Right lobe of liver (tissue), 6 donors: ENCODE measurements at regions not wholly inside any gene's neighbourhood (a gene's known extent, or its start where the extent isn't known, plus 50 kb on each side); places are given as distances from the start of the nearest gene placed in this dataset.

Source experiments
- ATAC-seq, 4 donors: fragments of 200-7000 bp; cut with Tn5 transposase; one replicate each; pipeline ENCODE4 v1.9.1; 2020; ENCODE audit warnings: mild to moderate bottlenecking in 4 of 4, moderate library complexity in 4 of 4
- DNase-seq, 3 donors: peaks; one replicate each; pipeline ENCODE4 v3.0.0-alpha.2; 2020
- H3K27ac ChIP-seq, 3 donors: fragments of 200-600 bp; one replicate each; pipeline ENCODE4 v1.8.0; 2022
- H3K27me3 ChIP-seq, 2 donors: fragments of 200-600 bp; one replicate each; pipeline ENCODE4 v1.8.0; 2022
- H3K36me3 ChIP-seq, 4 donors: fragments of 200-600 bp; sonication (generic) in 1 of 4; one replicate each; pipeline versions ENCODE4 v1.5.1 to v1.8.0; 2017 to 2022; ENCODE audit warnings: control low read depth in 1 of 4
- H3K4me1 ChIP-seq, 4 donors: fragments of 200-600 bp; sonication (generic) in 1 of 4; one replicate each; pipeline versions ENCODE4 v1.5.1 to v1.8.0; 2017 to 2022; ENCODE audit warnings: control low read depth in 1 of 4
- H3K4me3 ChIP-seq, 3 donors: fragments of 200-600 bp; one replicate each; pipeline ENCODE4 v1.8.0; 2022
- H3K9me3 ChIP-seq, 4 donors: fragments of 200-600 bp; sonication (generic) in 1 of 4; one replicate each; pipeline versions ENCODE4 v1.5.1 to v1.8.0; 2017 to 2022; ENCODE audit warnings: control low read depth in 1 of 4
- CTCF ChIP-seq, 4 donors: fragments of 200-600 bp in 3 of 4; fragments of 450-650 bp in 1 of 4; IDR thresholded peaks; one replicate each; pipeline versions ENCODE4 v1.5.1 to v1.8.0; 2016 to 2022; ENCODE audit warnings: antibody characterized with exemption in 4 of 4, mild to moderate bottlenecking in 2 of 4
- POLR2A ChIP-seq: fragments of 450-650 bp; IDR thresholded peaks from one replicate; pipeline ENCODE4 v1.6.1; 2017; ENCODE audit warnings: antibody characterized with exemption, mild to moderate bottlenecking
- WGBS: methylation state at CpG from one replicate; pipeline ENCODE4 v1.1.6; 2018; ENCODE audit warnings: low coverage, low lambda C conversion rate; ENCODE audit not compliant: insufficient coverage; ENCODE audit errors: missing lambda C conversion rate; 5-methylcytosine and 5-hydroxymethylcytosine counted together
- intact Hi-C, 2 donors: fragments of 100-400 bp; cut with DNase I; formaldehyde crosslinking; loops; one replicate each; pipeline versions ENCODE4 v1.11.2 to v1.14.1; 2022
- microRNA counts: library from miRNA; unstranded; fragments of <30 nt; microRNA quantifications from one replicate; lab custom pipeline; 2016
- microRNA-seq, 2 donors: library from miRNA; unstranded; fragments of <30 nt; microRNA quantifications; one replicate each; pipeline ENCODE4, GENCODE V29; 2019 to 2020
- small RNA-seq, 2 experiments: library from RNA; depleted of rRNA; stranded (forward); fragments of <200 nt; gene quantifications; one replicate each; pipeline ENCODE3, GENCODE V24; 2016
- donor health status: DM: no; HTN: yes; CAD: no.
- donor health status: DM: no; HTN: no; CAD: no.
- donor health status: DM: no; HTN: no; CAD: no.
- donor health status: DM: no; HTN: yes; CAD: no.
- donor health status: DM: no; HTN: yes; CAD: no.

- intact Hi-C loops = no loop called here
Measured at GRCh38 chrX:146259207-146259606, 441.6 kb downstream of the SLITRK2 start.

DNA sequence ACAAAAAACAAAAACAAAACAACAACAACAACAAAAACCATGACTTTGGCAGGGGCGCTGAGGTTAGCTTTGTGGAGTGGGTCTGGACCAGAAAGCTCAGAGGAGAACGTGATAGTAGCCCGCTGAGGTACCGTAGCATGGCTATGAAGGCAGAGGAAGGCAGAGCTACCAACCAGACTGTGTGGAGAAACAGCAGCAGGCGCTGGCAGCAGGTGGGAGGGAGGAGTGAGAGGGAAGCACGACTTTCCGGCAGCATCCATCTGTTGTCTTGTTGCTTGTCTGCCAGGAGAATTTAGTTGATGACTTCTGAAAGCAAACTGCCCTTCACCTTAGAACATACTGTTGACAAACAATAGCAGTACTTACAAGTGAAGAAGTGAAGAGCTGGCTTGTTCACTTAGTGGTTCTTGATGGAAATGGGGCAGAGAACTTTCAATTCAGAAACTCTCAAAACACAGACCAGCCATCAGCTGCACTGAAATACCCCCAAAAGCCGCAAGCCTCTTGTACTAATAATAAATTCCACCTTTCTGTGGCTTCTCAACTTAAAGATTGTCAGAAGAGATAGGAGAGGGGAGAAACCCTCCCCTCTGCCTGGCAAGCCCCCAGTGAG, 447.2 kb downstream of the SLITRK2 start:
- no peaks in the 10 kb centered on the region for H3K27me3 ChIP-seq
- no peak overlapping the region for H3K4me3 ChIP-seq
- DNase-seq = no peak
- no peak for TF ChIP-seq CTCF (IDR thresholded peaks at IDR 0.05)
- TF ChIP-seq POLR2A = no peak
- no peaks in the 10 kb centered on the region for H3K4me1 ChIP-seq
- no peaks in the 10 kb centered on the region for H3K36me3 ChIP-seq
- no peaks in the 10 kb centered on the region for H3K9me3 ChIP-seq
- no peak for ATAC-seq
- WGBS = 57% methylated on average over 7 of the region's 8 CpGs
- intact Hi-C loops = no loop called here
- H3K27ac ChIP-seq = no peak overlapping the region

More at GRCh38 chrX:146259207-146259606, 441.6 kb downstream of the SLITRK2 start:
- TF ChIP-seq CTCF (IDR thresholded peaks at IDR 0.05) = no peak
- TF ChIP-seq POLR2A = no peak
- no peaks in the 10 kb centered on the region for H3K27me3 ChIP-seq
- no peaks in the 10 kb centered on the region for H3K4me1 ChIP-seq
- no peaks in the 10 kb centered on the region for H3K9me3 ChIP-seq
- ATAC-seq (no peak), DNase-seq (no peak)
- 76% methylated on average over 15 of the region's 18 CpGs for WGBS
- no peaks in the 10 kb centered on the region for H3K36me3 ChIP-seq
- H3K4me3 ChIP-seq = no peak overlapping the region
- no peak overlapping the region for H3K27ac ChIP-seq

DNA sequence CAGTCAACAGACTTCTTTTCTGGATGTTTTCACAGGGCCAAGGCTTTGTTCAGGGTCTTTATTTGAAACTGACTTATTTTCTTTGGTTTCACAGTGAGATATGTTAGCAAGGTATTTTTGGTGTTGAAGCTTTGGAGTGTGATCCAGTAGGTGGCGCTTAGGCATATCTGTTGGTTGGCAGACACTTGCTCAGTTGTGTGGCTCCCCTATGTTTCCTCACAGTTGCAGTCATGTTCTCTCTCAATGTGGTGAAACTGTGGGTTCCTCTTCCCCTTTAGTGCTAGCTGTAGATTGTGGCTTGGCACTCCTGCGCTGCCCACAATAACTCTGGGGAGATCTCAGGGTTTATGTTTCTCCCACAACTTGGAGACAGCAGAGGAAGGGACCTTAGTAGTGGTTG, 460.8 kb downstream of the SLITRK2 start:
- Histone ChIP-seq H3K9me3 (no peaks in the 10 kb centered on the region), H3K27ac (no peak overlapping the region), H3K4me3 (no peak overlapping the region), H3K4me1 (no peaks in the 10 kb centered on the region), H3K36me3 (no peaks in the 10 kb centered on the region), H3K27me3 (no peaks in the 10 kb centered on the region)
- WGBS = 0% methylated on average over 1 of the region's 2 CpGs
- DNase-seq (peak in 1 of 3 donors; percentile 44), ATAC-seq (peak; percentile 73 to 81 (median 78))
- TF ChIP-seq POLR2A (no peak), CTCF (IDR thresholded peaks at IDR 0.05) (peak; percentile 34 to 63 (median 50))
- intact Hi-C loops = no loop called here

MicroRNAs encoded in the stretch of these regions (microRNA counts, 767-probe panel; counts per million panel counts)
- microRNA hsa-miR-888-5p (lab: Ali Mortazavi, UCI) (237 counts per million), microRNA hsa-miR-890 (lab: Ali Mortazavi, UCI) (237 counts per million), microRNA hsa-miR-891a (lab: Ali Mortazavi, UCI) (237 counts per million), microRNA hsa-miR-891b (lab: Ali Mortazavi, UCI) (237 counts per million), microRNA hsa-miR-892a (lab: Ali Mortazavi, UCI) (237 counts per million), microRNA hsa-miR-892b (lab: Ali Mortazavi, UCI) (237 counts per million)

Small RNA genes in the stretch of these regions (microRNA-seq; reads per million reads assigned to microRNA genes)
- gene MIR888 = 0 to 0.29 reads per million in 2 donors
- gene MIR890 = 0 reads per million in 2 donors
- 0 reads per million in 2 donors for gene MIR891A
- 0 reads per million in 2 donors for gene MIR891B
- 0 reads per million in 2 donors for gene MIR892A
- gene MIR892B = 0 reads per million in 2 donors
- gene MIR892C = 0 reads per million in 2 donors

Small RNA genes in the stretch of these regions (small RNA-seq; reads per million reads assigned to genes)
- 0 reads per million in 2 experiments for gene MIR888
- gene MIR890 = 0 reads per million in 2 experiments
- gene MIR891A = 0 reads per million in 2 experiments
- gene MIR891B = 0 reads per million in 2 experiments
- 0 to 0.78 reads per million in 2 experiments for gene MIR892A
- gene MIR892B = 0 reads per million in 2 experiments
- 0 reads per million in 2 experiments for gene MIR892C
